ENCODE measurements at regions not wholly inside any gene's neighbourhood (a gene's known extent, or its start where the extent isn't known, plus 50 kb on each side); places are given as distances from the start of the nearest gene placed in this dataset.

DNA sequence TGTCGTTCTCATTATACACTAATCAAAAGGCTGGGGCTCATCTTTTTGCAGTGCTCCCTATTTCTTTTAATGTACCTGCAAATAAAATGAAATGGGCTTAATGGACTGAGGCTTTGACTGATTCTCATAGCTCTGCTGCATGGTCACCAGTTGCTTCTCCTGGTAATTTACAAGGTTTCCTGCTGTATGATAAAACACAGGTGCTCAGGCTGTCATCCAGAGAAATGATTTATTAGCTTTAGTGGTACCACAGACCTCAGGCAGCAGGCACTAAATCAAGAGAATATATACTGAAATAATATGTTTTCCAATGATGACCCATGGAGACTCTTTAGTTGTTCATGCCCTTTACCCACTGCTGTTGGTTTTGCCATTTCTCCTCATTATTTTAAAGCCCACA, 137.7 kb downstream of the C4orf33 start:
- TF ChIP-seq, protein P1, sequence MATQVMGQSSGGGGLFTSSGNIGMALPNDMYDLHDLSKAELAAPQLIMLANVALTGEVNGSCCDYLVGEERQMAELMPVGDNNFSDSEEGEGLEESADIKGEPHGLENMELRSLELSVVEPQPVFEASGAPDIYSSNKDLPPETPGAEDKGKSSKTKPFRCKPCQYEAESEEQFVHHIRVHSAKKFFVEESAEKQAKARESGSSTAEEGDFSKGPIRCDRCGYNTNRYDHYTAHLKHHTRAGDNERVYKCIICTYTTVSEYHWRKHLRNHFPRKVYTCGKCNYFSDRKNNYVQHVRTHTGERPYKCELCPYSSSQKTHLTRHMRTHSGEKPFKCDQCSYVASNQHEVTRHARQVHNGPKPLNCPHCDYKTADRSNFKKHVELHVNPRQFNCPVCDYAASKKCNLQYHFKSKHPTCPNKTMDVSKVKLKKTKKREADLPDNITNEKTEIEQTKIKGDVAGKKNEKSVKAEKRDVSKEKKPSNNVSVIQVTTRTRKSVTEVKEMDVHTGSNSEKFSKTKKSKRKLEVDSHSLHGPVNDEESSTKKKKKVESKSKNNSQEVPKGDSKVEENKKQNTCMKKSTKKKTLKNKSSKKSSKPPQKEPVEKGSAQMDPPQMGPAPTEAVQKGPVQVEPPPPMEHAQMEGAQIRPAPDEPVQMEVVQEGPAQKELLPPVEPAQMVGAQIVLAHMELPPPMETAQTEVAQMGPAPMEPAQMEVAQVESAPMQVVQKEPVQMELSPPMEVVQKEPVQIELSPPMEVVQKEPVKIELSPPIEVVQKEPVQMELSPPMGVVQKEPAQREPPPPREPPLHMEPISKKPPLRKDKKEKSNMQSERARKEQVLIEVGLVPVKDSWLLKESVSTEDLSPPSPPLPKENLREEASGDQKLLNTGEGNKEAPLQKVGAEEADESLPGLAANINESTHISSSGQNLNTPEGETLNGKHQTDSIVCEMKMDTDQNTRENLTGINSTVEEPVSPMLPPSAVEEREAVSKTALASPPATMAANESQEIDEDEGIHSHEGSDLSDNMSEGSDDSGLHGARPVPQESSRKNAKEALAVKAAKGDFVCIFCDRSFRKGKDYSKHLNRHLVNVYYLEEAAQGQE (IDR thresholded peaks at IDR 0.05): no peak
- TF ChIP-seq, protein P2, sequence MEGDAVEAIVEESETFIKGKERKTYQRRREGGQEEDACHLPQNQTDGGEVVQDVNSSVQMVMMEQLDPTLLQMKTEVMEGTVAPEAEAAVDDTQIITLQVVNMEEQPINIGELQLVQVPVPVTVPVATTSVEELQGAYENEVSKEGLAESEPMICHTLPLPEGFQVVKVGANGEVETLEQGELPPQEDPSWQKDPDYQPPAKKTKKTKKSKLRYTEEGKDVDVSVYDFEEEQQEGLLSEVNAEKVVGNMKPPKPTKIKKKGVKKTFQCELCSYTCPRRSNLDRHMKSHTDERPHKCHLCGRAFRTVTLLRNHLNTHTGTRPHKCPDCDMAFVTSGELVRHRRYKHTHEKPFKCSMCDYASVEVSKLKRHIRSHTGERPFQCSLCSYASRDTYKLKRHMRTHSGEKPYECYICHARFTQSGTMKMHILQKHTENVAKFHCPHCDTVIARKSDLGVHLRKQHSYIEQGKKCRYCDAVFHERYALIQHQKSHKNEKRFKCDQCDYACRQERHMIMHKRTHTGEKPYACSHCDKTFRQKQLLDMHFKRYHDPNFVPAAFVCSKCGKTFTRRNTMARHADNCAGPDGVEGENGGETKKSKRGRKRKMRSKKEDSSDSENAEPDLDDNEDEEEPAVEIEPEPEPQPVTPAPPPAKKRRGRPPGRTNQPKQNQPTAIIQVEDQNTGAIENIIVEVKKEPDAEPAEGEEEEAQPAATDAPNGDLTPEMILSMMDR (IDR thresholded peaks at IDR 0.05; ENCODE audit: low read depth, low read length, missing input control): no peak
- no peak for TF ChIP-seq TAF1 (conservative IDR thresholded peaks at IDR 0.05)
